Right cardiac atrium (tissue), 5 donors: ENCODE measurements at regions not wholly inside any gene's neighbourhood (a gene's known extent, or its start where the extent isn't known, plus 50 kb on each side); places are given as distances from the start of the nearest gene placed in this dataset.
A peak's percentile ranks its signal among the peaks of the same experiment; 100 is the strongest.

ENCODE experiments used
- ATAC-seq, 2 donors: fragments of 200-7000 bp; cut with Tn5 transposase; one replicate each; pipeline versions ENCODE4 v1.8.0 to v1.9.1; 2020; ENCODE audit warnings: moderate library complexity in 2 of 2, mild to moderate bottlenecking in 1 of 2
- DNase-seq, 3 donors: peaks; one replicate each; pipeline ENCODE4 v3.0.0-alpha.2; 2020
- H3K27ac ChIP-seq: one replicate; pipeline ENCODE4 v1.5.1; 2013; ENCODE audit warnings: mild to moderate bottlenecking, low read length, control low read depth, moderate library complexity
- H3K27me3 ChIP-seq: one replicate; pipeline ENCODE4 v1.6.1; 2013; ENCODE audit not compliant: control insufficient read depth, insufficient read depth
- H3K4me1 ChIP-seq: one replicate; pipeline ENCODE4 v1.6.1; 2013; ENCODE audit warnings: low read length; ENCODE audit not compliant: control insufficient read depth, insufficient read depth
- H3K4me3 ChIP-seq: one replicate; pipeline ENCODE4 v1.5.1; 2013; ENCODE audit warnings: low read length, control low read depth
- H3K9me3 ChIP-seq: one replicate; pipeline ENCODE4 v1.6.1; 2013; ENCODE audit warnings: low read length; ENCODE audit not compliant: control insufficient read depth
- WGBS: extraction: QIAGEN DNeasy Blood & Tissue Kit; methylation state at CpG from one replicate; pipeline ENCODE4 v1.1.7; 2013; 5-methylcytosine and 5-hydroxymethylcytosine counted together
- intact Hi-C, 4 donors: fragments of 100-400 bp; cut with DNase I; formaldehyde crosslinking; loops; one replicate each; pipeline versions ENCODE4 v1.11.0 to v1.14.0; 2022 to 2023
- donor health status: healthy with polysubstance abuse.
- donor health status: DM: no; HTN: yes; CAD: no.
- donor health status: DM: no; HTN: no; CAD: no.
- donor health status: DM: no; HTN: yes; CAD: no; lungs with severe emphysema.
- donor health status: DM: yes; HTN: yes; CAD: no.

- H3K9me3 ChIP-seq, result no peaks in the 10 kb centered on the region
- no peak overlapping the region for H3K27ac ChIP-seq
- 47% methylated on average over 1 of the region's 1 CpG for WGBS
- no peak overlapping the region for H3K4me3 ChIP-seq
- H3K27me3 ChIP-seq, result no peaks in the 10 kb centered on the region
- no peak for DNase-seq
- ATAC-seq, result no peak
- intact Hi-C loops, result no loop called here
- no peaks in the 10 kb centered on the region for H3K4me1 ChIP-seq
Observed at GRCh38 chr5:98570010-98570409, 203.5 kb upstream of the RGMB start.

GRCh38 chr5:98570661-98571191, 202.7 kb upstream of the RGMB start:
- 22% methylated on average over 1 of the region's 1 CpG for WGBS
- Histone ChIP-seq H3K27ac (no peak overlapping the region), H3K9me3 (no peaks in the 10 kb centered on the region), H3K27me3 (no peaks in the 10 kb centered on the region), H3K4me1 (no peaks in the 10 kb centered on the region), H3K4me3 (no peak overlapping the region)
- no peak for DNase-seq
- ATAC-seq, result no peak
- intact Hi-C loops, result no loop called here

- DNase-seq (no peak), ATAC-seq (no peak)
- Histone ChIP-seq H3K4me3 (no peak overlapping the region), H3K27ac (no peak overlapping the region), H3K9me3 (no peaks in the 10 kb centered on the region), H3K4me1 (no peaks in the 10 kb centered on the region), H3K27me3 (no peaks in the 10 kb centered on the region)
- 79% methylated on average over 4 of the region's 4 CpGs for WGBS
- intact Hi-C loops, result no loop called here
Observed at GRCh38 chr5:98573834-98574320, 199.6 kb upstream of the RGMB start.

- intact Hi-C loops, result no loop called here
- ATAC-seq (no peak), DNase-seq (no peak)
- 87% methylated on average over 20 of the region's 20 CpGs for WGBS
- no peak overlapping the region for H3K4me3 ChIP-seq
- no peak overlapping the region for H3K27ac ChIP-seq
- no peaks in the 10 kb centered on the region for H3K27me3 ChIP-seq
- no peaks in the 10 kb centered on the region for H3K9me3 ChIP-seq
- no peaks in the 10 kb centered on the region for H3K4me1 ChIP-seq
Observed at GRCh38 chr5:98576275-98576674, 197.2 kb upstream of the RGMB start.

GRCh38 chr5:98578438-98578837, 195.0 kb upstream of the RGMB start:
- WGBS, result 58% methylated on average over 1 of the region's 1 CpG
- intact Hi-C loops, result no loop called here
- no peak for ATAC-seq
- no peak for DNase-seq
- Histone ChIP-seq H3K4me3 (no peak overlapping the region), H3K4me1 (no peaks in the 10 kb centered on the region), H3K9me3 (no peaks in the 10 kb centered on the region), H3K27ac (no peak overlapping the region), H3K27me3 (no peaks in the 10 kb centered on the region)

- H3K4me3 ChIP-seq, result no peak overlapping the region
- DNase-seq, result peak in 1 of 3 donors; percentile 16
- H3K9me3 ChIP-seq, result no peaks in the 10 kb centered on the region
- no peaks in the 10 kb centered on the region for H3K4me1 ChIP-seq
- WGBS, result 73% methylated on average over 1 of the region's 1 CpG
- H3K27ac ChIP-seq, result no peak overlapping the region
- H3K27me3 ChIP-seq, result no peaks in the 10 kb centered on the region
- ATAC-seq, result peak in 1 of 2 donors; percentile 29
- intact Hi-C loops, result no loop called here
Observed at GRCh38 chr5:98581112-98581997, 192.1 kb upstream of the RGMB start.

GRCh38 chr5:98583586-98583985, 189.9 kb upstream of the RGMB start:
- no peak for ATAC-seq
- WGBS, result 72% methylated on average over 2 of the region's 2 CpGs
- intact Hi-C loops, result no loop called here

GRCh38 chr5:98585661-98586310, 187.7 kb upstream of the RGMB start:
- intact Hi-C loops, result no loop called here
- DNase-seq (no peak), ATAC-seq (no peak)
- H3K4me1 ChIP-seq, result no peaks in the 10 kb centered on the region
- no peaks in the 10 kb centered on the region for H3K27me3 ChIP-seq
- no peak overlapping the region for H3K27ac ChIP-seq
- 64% methylated on average over 3 of the region's 3 CpGs for WGBS
- no peaks in the 10 kb centered on the region for H3K9me3 ChIP-seq
- no peak overlapping the region for H3K4me3 ChIP-seq

More at GRCh38 chr5:98583586-98583985, 189.9 kb upstream of the RGMB start:
- Histone ChIP-seq H3K27ac (no peak overlapping the region), H3K4me3 (no peak overlapping the region), H3K4me1 (no peaks in the 10 kb centered on the region), H3K27me3 (no peaks in the 10 kb centered on the region), H3K9me3 (no peaks in the 10 kb centered on the region)
- DNase-seq, result no peak

- no peaks in the 10 kb centered on the region for H3K9me3 ChIP-seq
- ATAC-seq (no peak), DNase-seq (no peak)
- no peak overlapping the region for H3K27ac ChIP-seq
- H3K27me3 ChIP-seq, result no peaks in the 10 kb centered on the region
- 58% methylated on average over 4 of the region's 4 CpGs for WGBS
- no peaks in the 10 kb centered on the region for H3K4me1 ChIP-seq
- intact Hi-C loops, result no loop called here
- no peak overlapping the region for H3K4me3 ChIP-seq
Observed at GRCh38 chr5:98586581-98586980, 186.9 kb upstream of the RGMB start.

- DNase-seq, result no peak
- Histone ChIP-seq H3K4me3 (no peak overlapping the region), H3K4me1 (no peaks in the 10 kb centered on the region), H3K27ac (no peak overlapping the region), H3K27me3 (no peaks in the 10 kb centered on the region), H3K9me3 (no peaks in the 10 kb centered on the region)
- WGBS, result 84% methylated on average over 5 of the region's 5 CpGs
- ATAC-seq, result no peak
- intact Hi-C loops, result no loop called here
Observed at GRCh38 chr5:98587166-98587565, 186.3 kb upstream of the RGMB start.

GRCh38 chr5:98588215-98588614, 185.2 kb upstream of the RGMB start:
- Histone ChIP-seq H3K27me3 (no peaks in the 10 kb centered on the region), H3K9me3 (no peaks in the 10 kb centered on the region), H3K4me1 (no peaks in the 10 kb centered on the region), H3K4me3 (no peak overlapping the region), H3K27ac (no peak overlapping the region)
- ATAC-seq (no peak), DNase-seq (no peak)
- intact Hi-C loops, result no loop called here
- WGBS, result 49% methylated on average over 3 of the region's 3 CpGs
